ENCODE measurements at regions not wholly inside any gene's neighbourhood (a gene's known extent, or its start where the extent isn't known, plus 50 kb on each side); places are given as distances from the start of the nearest gene placed in this dataset.
A peak's percentile ranks its signal among the peaks of the same experiment; 100 is the strongest.

DNA sequence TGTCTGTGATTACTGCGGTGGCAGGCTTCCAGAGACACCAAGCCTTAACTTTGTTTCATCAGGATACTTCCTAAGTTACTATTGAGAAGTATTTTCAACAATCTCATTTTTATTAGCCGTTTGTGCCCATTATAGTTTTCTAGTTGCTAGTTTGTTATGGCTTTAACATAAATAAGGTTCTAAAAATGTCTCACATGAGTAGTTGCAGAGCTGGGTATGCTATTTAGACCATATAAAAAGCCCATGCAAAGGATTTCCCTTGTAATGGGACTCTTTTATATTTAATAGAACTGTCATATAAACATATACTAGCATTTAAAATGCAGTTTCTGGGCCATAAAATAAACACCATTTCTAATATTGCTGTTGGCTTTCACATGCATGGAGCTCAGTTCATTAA is 205.3 kb upstream of the TCF21 start:
- Histone ChIP-seq H3K4me1 (no peaks in the 10 kb centered on the region), H3K4me2 (no peak overlapping the region), H3K27ac (0 out of 6 replicates have a peak overlapping the region, but pooled peaks of 1 of the 2 experiments have one; percentile 15), H3K4me3 (no peak overlapping the region), H3K9me3 (no peaks in the 10 kb centered on the region)
- FAIRE-seq, result no peak
- 84% methylated on average over 2 of the region's 2 CpGs for WGBS (ENCODE audit: missing lambda C conversion rate)
- DNase-seq (ENCODE audit: low read depth in 1 of 2, low spot score in 1 of 2), result no peak
- CTCF ChIA-PET, result no interaction called here
- ATAC-seq, result no peak
- TF ChIP-seq, protein P1, sequence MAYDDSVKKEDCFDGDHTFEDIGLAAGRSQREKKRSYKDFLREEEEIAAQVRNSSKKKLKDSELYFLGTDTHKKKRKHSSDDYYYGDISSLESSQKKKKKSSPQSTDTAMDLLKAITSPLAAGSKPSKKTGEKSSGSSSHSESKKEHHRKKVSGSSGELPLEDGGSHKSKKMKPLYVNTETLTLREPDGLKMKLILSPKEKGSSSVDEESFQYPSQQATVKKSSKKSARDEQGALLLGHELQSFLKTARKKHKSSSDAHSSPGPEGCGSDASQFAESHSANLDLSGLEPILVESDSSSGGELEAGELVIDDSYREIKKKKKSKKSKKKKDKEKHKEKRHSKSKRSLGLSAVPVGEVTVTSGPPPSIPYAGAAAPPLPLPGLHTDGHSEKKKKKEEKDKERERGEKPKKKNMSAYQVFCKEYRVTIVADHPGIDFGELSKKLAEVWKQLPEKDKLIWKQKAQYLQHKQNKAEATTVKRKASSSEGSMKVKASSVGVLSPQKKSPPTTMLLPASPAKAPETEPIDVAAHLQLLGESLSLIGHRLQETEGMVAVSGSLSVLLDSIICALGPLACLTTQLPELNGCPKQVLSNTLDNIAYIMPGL (CRISPR knock-in tag; IDR thresholded peaks at IDR 0.05; ENCODE audit: borderline replicate concordance), result no peak
- TF ChIP-seq ZSCAN20 (CRISPR knock-in tag; IDR thresholded peaks at IDR 0.05), result no peak
- no peak for TF ChIP-seq POLR2A (IDR thresholded peaks at IDR 0.05; ENCODE audit: low read length)
- POLR2A ChIA-PET, result no interaction called here

DNA sequence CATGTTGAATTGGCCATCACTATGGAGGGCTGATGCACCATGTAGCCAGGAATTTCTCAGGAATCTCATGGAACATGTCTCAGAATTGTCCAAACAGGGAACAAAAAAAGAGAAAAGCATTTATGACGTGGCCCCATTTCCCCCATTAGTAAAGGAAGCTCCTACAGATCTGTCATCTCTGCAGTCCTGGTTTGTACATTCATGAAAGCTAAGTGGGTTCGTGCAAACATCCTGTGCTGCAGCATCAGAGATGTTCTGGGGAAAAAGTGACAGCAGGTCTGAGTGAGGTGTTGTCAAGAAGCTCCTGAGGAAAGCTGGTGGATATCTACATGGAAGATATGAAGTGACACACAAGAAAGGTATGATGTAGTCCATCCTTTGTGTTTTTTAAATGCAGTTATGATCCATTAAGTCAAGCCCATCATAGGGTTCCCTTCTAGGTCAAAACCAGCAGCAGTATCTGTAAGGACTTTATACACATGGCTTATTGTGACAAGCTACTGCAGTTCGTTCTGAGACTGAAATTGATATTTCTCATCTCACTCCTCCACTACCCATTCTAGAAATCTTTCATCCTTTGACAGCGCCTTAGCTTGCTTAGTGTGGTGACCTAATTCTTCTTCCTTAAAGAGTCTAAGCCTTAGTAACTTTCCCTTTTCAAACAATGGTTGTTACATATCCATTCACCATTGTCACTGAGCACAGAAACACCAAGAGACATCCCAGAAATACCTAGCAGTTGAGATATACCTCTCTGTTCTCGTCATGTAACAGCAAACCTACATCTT is 200.0 kb upstream of the TCF21 start:
- ChIA-PET CTCF (interaction anchor here (0.6 to 1.4 kb wide), 5 partner anchors 11 to 149 kb away, joined by 3 to 4 read pairs (median 3); no protein-coding TSS in a partner anchor), POLR2A (no interaction called here)
- ATAC-seq, result no peak
- no peak for DNase-seq (ENCODE audit: low read depth in 1 of 2, low spot score in 1 of 2)
- no peak overlapping the region for H3K27ac ChIP-seq
- no peak for FAIRE-seq
- no peak for TF ChIP-seq RFX5 (IDR thresholded peaks at IDR 0.05)
- no peak for TF ChIP-seq KDM1A (IDR thresholded peaks at IDR 0.05; ENCODE audit: low read depth)
- H3K4me2 ChIP-seq, result no peak overlapping the region
- WGBS (ENCODE audit: missing lambda C conversion rate), result 91% methylated on average over 5 of the region's 5 CpGs
- H3K4me3 ChIP-seq, result no peak overlapping the region
- no peaks in the 10 kb centered on the region for H3K4me1 ChIP-seq
- H3K9me3 ChIP-seq, result peaks cover 9% of the 10 kb centered on the region; the same call in 1 of the 3 replicates

DNA sequence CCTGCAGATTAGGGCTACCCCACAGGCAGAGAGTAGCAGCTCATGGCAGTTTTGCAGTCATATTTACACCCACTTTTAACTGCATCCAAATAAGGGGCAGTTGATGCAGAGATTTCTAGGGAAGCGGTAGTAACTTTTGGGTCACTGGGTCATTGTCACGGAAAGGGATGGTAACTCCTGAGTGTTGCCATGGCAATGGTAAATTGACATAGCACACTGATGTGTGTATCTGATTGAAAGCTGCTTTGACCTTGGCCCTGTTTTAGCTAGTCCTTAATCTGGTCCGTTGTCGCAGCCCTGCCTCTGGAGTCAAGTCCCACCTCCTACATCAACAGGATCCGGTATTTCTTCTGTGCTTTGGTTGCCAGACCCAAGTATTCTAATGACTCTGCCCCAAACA is 199.1 kb upstream of the TCF21 start:
- TF ChIP-seq, protein P2, sequence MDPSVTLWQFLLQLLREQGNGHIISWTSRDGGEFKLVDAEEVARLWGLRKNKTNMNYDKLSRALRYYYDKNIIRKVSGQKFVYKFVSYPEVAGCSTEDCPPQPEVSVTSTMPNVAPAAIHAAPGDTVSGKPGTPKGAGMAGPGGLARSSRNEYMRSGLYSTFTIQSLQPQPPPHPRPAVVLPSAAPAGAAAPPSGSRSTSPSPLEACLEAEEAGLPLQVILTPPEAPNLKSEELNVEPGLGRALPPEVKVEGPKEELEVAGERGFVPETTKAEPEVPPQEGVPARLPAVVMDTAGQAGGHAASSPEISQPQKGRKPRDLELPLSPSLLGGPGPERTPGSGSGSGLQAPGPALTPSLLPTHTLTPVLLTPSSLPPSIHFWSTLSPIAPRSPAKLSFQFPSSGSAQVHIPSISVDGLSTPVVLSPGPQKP (IDR thresholded peaks at IDR 0.05; ENCODE audit: low read depth, low read length), result no peak
- TF ChIP-seq NFE2L2 (conservative IDR thresholded peaks at IDR 0.05; ENCODE audit: low read length) (no peak), POLR2A (IDR thresholded peaks at IDR 0.05; ENCODE audit: low read length) (no peak)
- TF ChIP-seq, protein P3, sequence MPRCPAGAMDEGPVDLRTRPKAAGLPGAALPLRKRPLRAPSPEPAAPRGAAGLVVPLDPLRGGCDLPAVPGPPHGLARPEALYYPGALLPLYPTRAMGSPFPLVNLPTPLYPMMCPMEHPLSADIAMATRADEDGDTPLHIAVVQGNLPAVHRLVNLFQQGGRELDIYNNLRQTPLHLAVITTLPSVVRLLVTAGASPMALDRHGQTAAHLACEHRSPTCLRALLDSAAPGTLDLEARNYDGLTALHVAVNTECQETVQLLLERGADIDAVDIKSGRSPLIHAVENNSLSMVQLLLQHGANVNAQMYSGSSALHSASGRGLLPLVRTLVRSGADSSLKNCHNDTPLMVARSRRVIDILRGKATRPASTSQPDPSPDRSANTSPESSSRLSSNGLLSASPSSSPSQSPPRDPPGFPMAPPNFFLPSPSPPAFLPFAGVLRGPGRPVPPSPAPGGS (IDR thresholded peaks at IDR 0.05), result no peak
- 80% methylated on average over 5 of the region's 5 CpGs for whole genome bisulfite sequencing (ENCODE audit: missing lambda C conversion rate)
- no peak overlapping the region for H3K27ac ChIP-seq
- ChIA-PET POLR2A (no interaction called here), CTCF (no interaction called here)
- DNase-seq (ENCODE audit: low read depth in 1 of 2, low spot score in 1 of 2) (no peak), FAIRE-seq (no peak), ATAC-seq (no peak)
- peaks cover 9% of the 10 kb centered on the region; the same call in 1 of the 3 replicates for H3K9me3 ChIP-seq
- no peak overlapping the region for H3K4me2 ChIP-seq
- H3K4me1 ChIP-seq, result no peaks in the 10 kb centered on the region
- no peak overlapping the region for H3K4me3 ChIP-seq

DNA sequence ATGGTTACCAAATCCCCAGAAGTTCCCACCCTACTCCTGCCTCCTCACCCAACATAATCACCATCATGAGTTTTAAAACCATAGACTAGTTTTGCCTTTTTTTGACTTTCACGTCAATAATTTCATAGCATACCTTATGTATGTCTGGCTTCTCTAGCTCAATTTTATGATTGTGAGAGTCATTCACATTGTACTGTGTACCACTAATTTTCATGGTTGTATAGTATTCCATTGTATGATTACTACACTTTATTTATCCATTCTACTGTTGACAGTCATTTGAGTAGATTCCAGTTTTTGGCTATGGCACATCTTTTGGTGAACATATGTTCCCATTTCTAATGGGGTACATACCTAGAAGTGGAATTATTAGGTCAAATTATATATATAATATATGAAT is 195.3 kb upstream of the TCF21 start:
- TF ChIP-seq TFCP2L1 (CRISPR knock-in tag; IDR thresholded peaks at IDR 0.05) (no peak), HDAC2 (IDR thresholded peaks at IDR 0.05) (no peak), EP300 (IDR thresholded peaks at IDR 0.05) (no peak), KDM1A (IDR thresholded peaks at IDR 0.05; ENCODE audit: low read depth) (no peak), HOXB13 (CRISPR knock-in tag; IDR thresholded peaks at IDR 0.05; ENCODE audit: low read depth) (no peak), HOXA7 (CRISPR knock-in tag; IDR thresholded peaks at IDR 0.05) (no peak), CBX8 (IDR thresholded peaks at IDR 0.05) (no peak)
- TF ChIP-seq, protein P4, sequence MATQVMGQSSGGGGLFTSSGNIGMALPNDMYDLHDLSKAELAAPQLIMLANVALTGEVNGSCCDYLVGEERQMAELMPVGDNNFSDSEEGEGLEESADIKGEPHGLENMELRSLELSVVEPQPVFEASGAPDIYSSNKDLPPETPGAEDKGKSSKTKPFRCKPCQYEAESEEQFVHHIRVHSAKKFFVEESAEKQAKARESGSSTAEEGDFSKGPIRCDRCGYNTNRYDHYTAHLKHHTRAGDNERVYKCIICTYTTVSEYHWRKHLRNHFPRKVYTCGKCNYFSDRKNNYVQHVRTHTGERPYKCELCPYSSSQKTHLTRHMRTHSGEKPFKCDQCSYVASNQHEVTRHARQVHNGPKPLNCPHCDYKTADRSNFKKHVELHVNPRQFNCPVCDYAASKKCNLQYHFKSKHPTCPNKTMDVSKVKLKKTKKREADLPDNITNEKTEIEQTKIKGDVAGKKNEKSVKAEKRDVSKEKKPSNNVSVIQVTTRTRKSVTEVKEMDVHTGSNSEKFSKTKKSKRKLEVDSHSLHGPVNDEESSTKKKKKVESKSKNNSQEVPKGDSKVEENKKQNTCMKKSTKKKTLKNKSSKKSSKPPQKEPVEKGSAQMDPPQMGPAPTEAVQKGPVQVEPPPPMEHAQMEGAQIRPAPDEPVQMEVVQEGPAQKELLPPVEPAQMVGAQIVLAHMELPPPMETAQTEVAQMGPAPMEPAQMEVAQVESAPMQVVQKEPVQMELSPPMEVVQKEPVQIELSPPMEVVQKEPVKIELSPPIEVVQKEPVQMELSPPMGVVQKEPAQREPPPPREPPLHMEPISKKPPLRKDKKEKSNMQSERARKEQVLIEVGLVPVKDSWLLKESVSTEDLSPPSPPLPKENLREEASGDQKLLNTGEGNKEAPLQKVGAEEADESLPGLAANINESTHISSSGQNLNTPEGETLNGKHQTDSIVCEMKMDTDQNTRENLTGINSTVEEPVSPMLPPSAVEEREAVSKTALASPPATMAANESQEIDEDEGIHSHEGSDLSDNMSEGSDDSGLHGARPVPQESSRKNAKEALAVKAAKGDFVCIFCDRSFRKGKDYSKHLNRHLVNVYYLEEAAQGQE (IDR thresholded peaks at IDR 0.05), result no peak
- TF ChIP-seq, protein P5, sequence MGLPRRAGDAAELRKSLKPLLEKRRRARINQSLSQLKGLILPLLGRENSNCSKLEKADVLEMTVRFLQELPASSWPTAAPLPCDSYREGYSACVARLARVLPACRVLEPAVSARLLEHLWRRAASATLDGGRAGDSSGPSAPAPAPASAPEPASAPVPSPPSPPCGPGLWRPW (IDR thresholded peaks at IDR 0.05), result no peak
- TF ChIP-seq, protein P6, sequence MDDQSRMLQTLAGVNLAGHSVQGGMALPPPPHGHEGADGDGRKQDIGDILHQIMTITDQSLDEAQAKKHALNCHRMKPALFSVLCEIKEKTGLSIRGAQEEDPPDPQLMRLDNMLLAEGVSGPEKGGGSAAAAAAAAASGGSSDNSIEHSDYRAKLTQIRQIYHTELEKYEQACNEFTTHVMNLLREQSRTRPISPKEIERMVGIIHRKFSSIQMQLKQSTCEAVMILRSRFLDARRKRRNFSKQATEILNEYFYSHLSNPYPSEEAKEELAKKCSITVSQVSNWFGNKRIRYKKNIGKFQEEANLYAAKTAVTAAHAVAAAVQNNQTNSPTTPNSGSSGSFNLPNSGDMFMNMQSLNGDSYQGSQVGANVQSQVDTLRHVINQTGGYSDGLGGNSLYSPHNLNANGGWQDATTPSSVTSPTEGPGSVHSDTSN (IDR thresholded peaks at IDR 0.05), result no peak
- ChIA-PET POLR2A (no interaction called here), CTCF (interaction anchor here (1.3 kb wide), 1 partner anchor 144 kb away, joined by 3 read pairs; no protein-coding TSS in a partner anchor)
- FAIRE-seq, result no peak
- H3K27ac ChIP-seq, result no peak overlapping the region
- no peak overlapping the region for H3K4me2 ChIP-seq
- no peak for DNase-seq (ENCODE audit: low read depth in 1 of 2, low spot score in 1 of 2)
- H3K4me3 ChIP-seq, result no peak overlapping the region
- 86% methylated on average over 1 of the region's 1 CpG for WGBS (ENCODE audit: missing lambda C conversion rate)
- ATAC-seq, result no peak
- H3K4me1 ChIP-seq, result no peaks in the 10 kb centered on the region
- peaks cover 9% of the 10 kb centered on the region; the same call in 1 of the 3 replicates for H3K9me3 ChIP-seq

Data from A549 (cell line).